AG08395 (cell line): ENCODE measurements at regions not wholly inside any gene's neighbourhood (a gene's known extent, or its start where the extent isn't known, plus 50 kb on each side); places are given as distances from the start of the nearest gene placed in this dataset.
"Not testable (repeated sequence)": the region's sequence is repeated elsewhere in the genome, so short reads cannot be mapped to it uniquely, and the experiment has no call there.

Experiments used
- DNase-seq: peaks from one replicate; pipeline ENCODE4 v3.0.0; 2012; ENCODE audit warnings: mixed read lengths, low spot score

GRCh38 chr15:20308027-20308690 is 233.4 kb downstream of the GOLGA6L6 start:
- DNase-seq, result not testable (repeated sequence)

- DNase-seq, result not testable (repeated sequence)
Observed at GRCh38 chr15:20307137-20307536, 234.5 kb downstream of the GOLGA6L6 start.

GRCh38 chr15:20306497-20307106 is 235.0 kb downstream of the GOLGA6L6 start:
- DNase-seq, result not testable (repeated sequence)

GRCh38 chr15:20305912-20306311 is 235.7 kb downstream of the GOLGA6L6 start:
- DNase-seq, result not testable (repeated sequence)

- DNase-seq, result not testable (repeated sequence)
Observed at GRCh38 chr15:20305015-20305465, 236.6 kb downstream of the GOLGA6L6 start.

- not testable (repeated sequence) for DNase-seq
Observed at GRCh38 chr15:20304282-20305014, 237.2 kb downstream of the GOLGA6L6 start.

- DNase-seq, result not testable (repeated sequence)
Observed at GRCh38 chr15:20303248-20304171, 238.1 kb downstream of the GOLGA6L6 start.

- DNase-seq, result not testable (repeated sequence)
Observed at GRCh38 chr15:20302141-20303069, 239.2 kb downstream of the GOLGA6L6 start.

GRCh38 chr15:20301471-20302081 is 240.0 kb downstream of the GOLGA6L6 start:
- DNase-seq, result not testable (repeated sequence)

- not testable (repeated sequence) for DNase-seq
Observed at GRCh38 chr15:20301041-20301390, 240.6 kb downstream of the GOLGA6L6 start.

GRCh38 chr15:20300351-20301040 is 241.1 kb downstream of the GOLGA6L6 start:
- peak; percentile 0 for DNase-seq

GRCh38 chr15:20297603-20298123 is 243.9 kb downstream of the GOLGA6L6 start:
- DNase-seq, result not testable (repeated sequence)

GRCh38 chr15:20296261-20296660 is 245.3 kb downstream of the GOLGA6L6 start:
- not testable (repeated sequence) for DNase-seq

- DNase-seq, result no peak
Observed at GRCh38 chr15:20295238-20295811, 246.3 kb downstream of the GOLGA6L6 start.

GRCh38 chr15:20294651-20295237 is 246.9 kb downstream of the GOLGA6L6 start:
- DNase-seq, result no peak

- DNase-seq, result not testable (repeated sequence)
Observed at GRCh38 chr15:20292422-20293005, 249.1 kb downstream of the GOLGA6L6 start.

GRCh38 chr15:20291616-20292015 is 250.0 kb downstream of the GOLGA6L6 start:
- not testable (repeated sequence) for DNase-seq

- not testable (repeated sequence) for DNase-seq
Observed at GRCh38 chr15:20290606-20291005, 251.0 kb downstream of the GOLGA6L6 start.
